NOMO-1 treated with dmso at 0.1 percent for 144 hours (cell line): ENCODE measurements at regions not wholly inside any gene's neighbourhood (a gene's known extent, or its start where the extent isn't known, plus 50 kb on each side); places are given as distances from the start of the nearest gene placed in this dataset.
A peak's percentile ranks its signal among the peaks of the same experiment; 100 is the strongest.
"Not testable (repeated sequence)": the region's sequence is repeated elsewhere in the genome, so short reads cannot be mapped to it uniquely, and the experiment has no call there.

Experiments used
- DNase-seq: peaks from one replicate; lab custom pipeline; 2025; ENCODE audit not compliant: unreplicated experiment; lab: John Stamatoyannopoulos, UW

DNA sequence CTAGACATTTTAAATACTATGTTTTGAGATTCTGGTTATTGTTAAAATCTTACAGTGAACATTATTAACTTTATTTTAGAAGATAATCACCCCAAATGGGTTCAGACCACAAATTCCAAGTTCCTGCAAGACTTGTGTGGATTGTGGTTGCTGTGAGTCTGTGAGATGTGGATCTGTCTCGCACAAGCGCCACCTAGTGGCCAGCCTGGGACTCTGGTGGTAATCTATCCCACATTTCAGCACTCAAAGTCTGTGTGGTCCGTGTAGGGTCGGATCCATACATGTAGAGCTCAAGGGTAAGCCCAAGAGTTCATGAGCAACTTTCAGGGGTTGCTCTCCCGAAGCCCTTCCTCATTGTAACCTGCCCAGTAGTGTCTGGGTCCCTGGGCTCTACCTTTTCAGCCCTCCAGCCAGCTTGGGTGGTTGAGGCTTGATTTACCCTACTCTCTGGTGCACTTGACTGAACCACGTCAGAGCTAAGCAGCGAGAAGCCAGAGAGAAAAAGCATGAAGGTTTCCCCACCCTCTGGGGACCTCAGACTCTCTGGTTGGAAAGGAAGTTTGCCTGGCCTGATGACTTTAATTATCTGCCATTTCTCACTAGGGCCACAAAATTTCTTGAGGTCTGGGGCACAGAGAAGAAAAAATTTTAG lies 129.2 kb downstream of the ARHGAP11B start:
- not testable (repeated sequence) for DNase-seq

GRCh38 chr15:30760633-30761032 lies 134.7 kb downstream of the ARHGAP11B start:
- not testable (repeated sequence) for DNase-seq

DNA sequence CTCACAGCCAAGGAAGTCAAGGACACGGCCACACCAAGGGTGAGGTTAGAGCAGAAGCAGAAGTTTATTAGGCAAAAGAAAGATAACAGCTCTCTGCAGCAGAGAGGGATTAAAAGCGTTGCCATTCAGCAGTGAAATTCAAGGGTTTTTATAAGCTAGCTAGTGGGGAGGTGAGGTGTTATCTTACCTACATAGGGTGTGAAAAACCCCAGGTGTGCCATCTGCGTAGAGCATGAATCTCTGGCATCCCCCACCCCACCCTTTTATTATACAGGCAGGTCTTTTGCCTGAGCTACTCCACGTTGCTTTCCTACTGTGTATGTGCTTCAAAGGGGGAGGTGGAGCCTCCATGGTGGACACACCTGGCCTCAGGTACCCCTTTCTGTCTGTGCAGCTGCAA lies 135.4 kb downstream of the ARHGAP11B start:
- DNase-seq: not testable (repeated sequence)

DNA sequence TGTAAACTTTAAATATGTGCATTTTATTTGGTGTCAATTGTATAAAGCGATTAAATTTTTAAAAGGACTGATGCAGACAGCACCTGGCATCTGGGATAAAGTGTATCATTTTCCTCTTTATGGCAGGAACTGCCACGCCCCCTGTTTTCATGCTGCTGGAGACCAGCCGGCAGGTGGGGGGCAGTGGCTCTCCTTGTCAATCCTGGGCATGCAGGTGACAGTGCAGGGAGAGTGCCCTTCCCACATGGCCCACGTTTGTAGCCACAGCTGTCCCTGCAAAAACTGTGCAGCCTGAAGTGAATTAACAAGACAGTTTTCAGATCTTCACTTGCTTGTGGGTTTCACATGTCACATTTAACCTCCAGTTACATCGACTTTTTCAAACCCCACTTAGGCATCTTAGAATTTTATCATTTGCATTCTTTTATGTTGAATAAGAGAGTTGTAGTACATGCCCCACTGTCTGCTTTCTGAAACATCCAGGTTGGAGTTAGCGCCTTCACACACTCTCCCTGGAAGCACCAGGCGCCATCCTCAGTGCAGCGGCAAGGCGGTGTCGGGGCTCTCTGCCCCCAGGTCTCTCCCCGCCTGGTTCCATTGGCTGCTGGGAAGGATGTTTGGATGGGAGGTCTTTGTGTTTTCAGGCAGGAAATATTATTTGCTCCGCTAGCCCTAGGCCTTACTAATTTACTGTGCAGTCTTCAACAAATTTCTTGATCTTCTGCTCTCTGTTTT lies 134.2 kb upstream of the FAN1 start:
- DNase-seq: not testable (repeated sequence)

DNA sequence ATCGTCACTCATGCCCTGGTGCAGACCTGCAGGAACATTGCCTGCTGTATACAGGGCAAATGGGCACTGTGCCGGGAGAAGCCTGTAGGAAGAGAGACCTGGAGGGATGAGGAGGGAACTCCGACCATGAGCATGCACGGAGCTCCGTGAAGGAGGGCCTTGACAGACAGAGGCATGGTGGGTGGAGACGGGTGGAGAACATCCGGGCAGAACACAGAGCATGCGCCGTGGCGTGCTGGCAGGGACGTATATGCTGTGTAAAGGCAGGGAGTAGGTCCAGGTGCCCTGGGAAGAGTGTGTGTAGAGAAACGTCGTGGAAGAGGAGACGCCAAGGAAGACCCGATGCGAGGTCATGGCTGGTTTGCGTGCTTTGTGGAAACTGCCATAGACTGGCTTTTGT lies 133.0 kb upstream of the FAN1 start:
- no peak for DNase-seq

DNA sequence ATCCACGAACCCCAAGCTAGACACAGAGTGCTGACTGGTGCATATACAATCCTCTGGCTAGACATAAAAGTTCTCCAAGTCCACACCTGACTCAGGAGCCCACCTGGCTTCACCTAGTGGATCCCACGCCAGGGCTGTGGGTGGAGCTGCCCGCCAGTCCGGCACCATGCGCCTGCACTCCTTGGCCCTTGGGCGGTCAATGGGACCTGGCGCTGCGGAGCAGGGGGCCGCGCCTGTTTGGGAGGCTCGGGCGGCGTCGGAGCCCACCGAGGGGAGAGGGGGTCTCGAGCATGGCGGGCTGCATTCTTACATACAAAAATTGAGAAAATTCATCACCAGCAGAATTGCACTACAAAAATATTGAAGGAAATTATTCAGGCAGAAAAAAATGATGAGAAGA lies 120.7 kb upstream of the FAN1 start:
- DNase-seq: no peak

DNA sequence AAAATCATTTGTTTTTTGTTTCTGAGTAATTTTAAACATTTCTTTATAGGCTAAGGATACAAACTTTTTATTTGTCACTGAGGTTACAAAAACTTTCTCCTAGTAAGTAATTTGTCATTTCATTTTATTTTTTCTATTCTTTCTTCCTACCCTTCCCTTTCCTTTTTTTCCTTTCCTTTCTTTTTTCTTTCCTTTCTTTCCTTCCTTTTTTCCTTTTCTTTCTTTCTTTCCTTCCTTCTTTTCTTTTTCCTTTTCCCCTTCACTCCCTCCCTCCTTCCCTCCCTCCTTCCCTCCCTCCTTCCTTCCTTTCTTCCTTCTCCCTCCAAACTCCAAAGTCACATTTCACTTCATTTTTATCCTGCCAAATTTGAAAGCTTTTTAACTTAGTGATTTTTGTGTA lies 115.1 kb upstream of the FAN1 start:
- DNase-seq: no peak

GRCh38 chr15:30791239-30792175 lies 112.2 kb upstream of the FAN1 start:
- no peak for DNase-seq

- DNase-seq: not testable (repeated sequence)
These were observed 110.9 kb upstream of the FAN1 start for GRCh38 chr15:30792843-30793242.

- no peak for DNase-seq
These were observed 109.3 kb upstream of the FAN1 start for GRCh38 chr15:30794388-30794787.

- DNase-seq: not testable (repeated sequence)
These were observed 104.2 kb upstream of the FAN1 start for GRCh38 chr15:30799565-30799964.

DNA sequence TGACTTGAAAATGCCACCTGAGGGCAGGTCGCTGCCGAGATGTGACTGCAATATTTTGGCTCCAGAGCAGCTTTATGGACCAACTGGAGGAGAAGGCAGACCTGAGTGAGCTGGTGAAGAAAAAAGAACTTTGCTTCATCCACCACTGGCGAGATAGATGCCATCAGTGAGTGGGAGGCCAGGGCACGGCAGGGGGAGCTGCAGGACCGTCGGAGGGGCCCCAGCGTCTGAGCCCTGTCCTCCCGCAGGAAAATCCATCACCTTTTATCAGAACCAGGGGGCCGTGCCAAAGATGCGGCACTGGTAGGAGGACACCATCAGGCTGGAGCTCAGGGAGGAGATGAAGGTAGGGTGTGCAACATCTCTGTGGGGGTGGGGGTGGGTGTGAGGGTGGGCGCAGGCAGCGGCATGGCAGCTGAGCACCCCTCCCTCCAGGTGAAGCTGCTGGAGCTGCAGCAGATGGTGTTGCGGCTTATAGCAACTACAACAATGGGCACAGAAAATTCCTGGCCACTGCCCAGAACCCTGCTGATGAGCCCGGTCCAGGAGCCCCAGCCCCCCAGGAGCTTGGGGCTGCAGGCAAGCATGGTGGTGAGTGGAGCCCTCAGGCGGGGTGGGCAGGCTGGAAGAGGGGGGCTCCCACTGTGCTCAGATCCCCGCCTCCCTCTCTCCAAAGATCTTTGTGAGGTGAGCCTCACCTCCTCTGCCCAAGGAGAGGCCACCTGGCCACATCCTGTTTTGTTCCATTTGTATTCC lies 102.4 kb upstream of the FAN1 start:
- not testable (repeated sequence) for DNase-seq

DNA sequence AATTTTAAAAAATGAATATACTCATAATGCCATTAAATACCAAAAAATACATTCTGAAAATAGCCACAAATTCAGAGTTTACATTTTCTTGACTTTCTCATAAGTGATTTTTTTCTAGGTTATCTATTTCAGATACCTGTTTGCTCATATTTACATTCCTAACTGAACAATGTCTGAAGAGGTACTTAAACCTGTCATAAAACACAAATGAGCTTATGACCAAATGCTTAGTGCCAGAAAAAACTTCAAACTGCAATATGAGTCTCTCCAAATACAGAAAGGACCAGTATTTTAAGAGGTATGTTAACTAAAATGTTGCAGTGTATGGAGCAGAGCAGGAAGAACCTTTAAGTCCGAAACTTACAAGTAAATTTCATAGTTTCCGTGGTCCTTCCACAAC lies 101.7 kb upstream of the FAN1 start:
- DNase-seq: not testable (repeated sequence)

DNA sequence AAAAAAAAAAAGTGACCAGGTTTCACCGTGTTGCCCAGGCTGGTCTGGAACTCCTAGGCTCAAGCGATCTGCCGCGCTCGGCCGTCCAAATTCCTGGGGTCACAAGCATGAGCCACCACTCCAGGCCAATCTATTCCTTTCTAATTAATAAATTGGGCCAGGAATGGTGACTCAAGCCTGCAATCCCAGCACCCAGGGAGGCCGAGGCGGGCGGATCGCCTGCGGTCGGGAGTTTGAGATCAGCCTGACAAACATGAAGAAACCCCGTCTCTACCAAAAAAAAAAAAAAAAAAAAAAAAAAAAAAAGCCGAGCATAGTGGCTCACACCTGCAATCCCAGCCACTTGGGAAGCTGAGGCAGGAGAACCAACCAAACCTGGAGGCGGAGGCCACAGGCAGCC lies 100.0 kb upstream of the FAN1 start:
- not testable (repeated sequence) for DNase-seq

GRCh38 chr15:30816430-30816829 lies 87.3 kb upstream of the FAN1 start:
- no peak for DNase-seq

DNA sequence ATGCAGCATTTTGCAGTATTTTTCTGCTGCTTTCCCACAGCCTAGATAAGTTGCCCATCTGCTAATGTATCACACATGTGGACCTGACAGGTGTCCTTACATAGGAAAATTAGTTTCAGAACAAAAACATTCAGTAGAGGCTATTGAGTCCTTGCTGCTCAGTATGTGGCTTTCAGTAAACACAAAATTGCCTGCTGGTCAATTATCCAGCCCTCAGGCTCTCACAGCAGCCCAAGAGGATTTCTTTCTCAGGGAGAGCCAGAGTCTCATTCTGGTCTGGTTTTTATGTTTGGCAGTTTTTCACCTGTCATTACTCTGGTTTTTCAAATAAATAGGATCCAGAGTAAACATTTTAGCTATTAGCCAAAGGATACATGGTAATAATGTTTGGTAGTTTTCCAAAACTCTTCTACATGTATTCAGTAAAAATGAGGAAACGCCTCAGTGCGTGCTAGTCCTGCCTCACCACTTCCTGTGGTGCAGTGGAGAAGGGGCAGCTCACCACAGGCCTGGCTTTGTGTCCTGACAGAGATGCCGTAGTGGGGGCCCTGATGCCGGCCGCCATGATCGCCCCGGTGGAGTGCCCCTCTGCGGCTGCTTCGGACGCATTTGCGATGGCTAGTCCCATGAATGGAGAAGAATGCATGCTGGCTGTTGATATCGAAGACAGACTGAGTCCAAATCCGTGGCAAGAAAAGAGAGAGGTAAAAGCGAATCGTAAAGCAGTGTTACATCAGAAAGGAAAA lies 80.5 kb upstream of the FAN1 start:
- DNase-seq: peak; percentile 86

- DNase-seq: no peak
These were observed 79.1 kb upstream of the FAN1 start for GRCh38 chr15:30824518-30825195.

DNA sequence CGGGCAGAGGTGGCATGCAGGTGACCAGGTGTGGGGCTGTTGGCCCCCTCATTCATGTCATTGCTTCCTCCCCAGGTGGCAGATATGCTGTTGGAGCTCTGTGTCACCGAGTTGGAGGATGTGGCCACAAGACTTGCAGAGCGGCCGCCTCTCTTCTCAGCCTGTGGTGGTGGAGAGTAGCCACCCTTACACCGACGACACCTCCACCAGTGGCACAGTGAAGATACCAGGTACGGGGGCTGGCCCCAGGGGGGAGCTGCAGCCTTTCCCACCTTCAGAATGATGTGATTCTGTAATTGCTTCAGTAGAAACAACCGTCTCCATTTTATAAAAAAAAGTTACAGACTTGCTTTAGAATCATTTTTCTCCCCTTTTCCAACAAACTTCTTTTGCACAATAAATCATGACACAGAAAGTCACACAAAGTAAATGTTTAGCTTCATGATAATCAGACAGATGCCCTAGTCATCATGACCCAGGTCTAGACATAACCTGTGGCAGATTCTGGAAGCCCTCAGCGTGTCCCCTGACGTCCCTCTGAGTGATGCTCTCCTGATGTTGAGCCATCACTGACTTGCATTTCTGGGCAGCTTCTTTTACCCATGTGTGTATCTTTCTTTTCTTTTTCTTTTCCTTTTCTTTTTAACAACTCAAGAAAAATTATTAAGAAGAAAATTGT lies 76.0 kb upstream of the FAN1 start:
- no peak for DNase-seq

DNA sequence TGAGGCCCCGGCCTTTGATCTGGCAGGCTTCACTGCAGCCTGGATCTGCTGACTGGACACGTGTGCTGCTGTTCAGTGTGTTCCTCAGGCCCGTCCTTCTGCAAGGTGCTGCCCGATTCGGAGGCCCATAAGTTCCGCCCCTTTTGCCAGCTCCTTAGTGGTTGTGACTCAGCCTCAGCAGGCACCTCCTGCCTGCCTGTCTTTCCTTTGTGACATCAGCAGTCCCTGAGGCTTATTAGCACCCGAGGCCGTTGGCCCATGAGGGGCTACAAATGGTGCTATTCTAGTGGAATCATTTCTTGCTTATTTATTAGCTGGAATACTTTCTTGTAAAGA lies 75.4 kb upstream of the FAN1 start:
- DNase-seq: not testable (repeated sequence)
